IMR-90 (cell line): ENCODE measurements at regions not wholly inside any gene's neighbourhood (a gene's known extent, or its start where the extent isn't known, plus 50 kb on each side); places are given as distances from the start of the nearest gene placed in this dataset.
A peak's percentile ranks its signal among the peaks of the same experiment; 100 is the strongest.

Source experiments
- ATAC-seq: fragments of 200-7000 bp; cut with Tn5 transposase; 2 replicates; pipeline ENCODE4 v1.9.1; 2020; ENCODE audit warnings: low read depth, mild to moderate bottlenecking, moderate library complexity
- BruUV-seq: library from RNA; stranded (reverse); fragments of 400-500 nt; replicated peaks from 2 replicates; lab custom pipeline; 2021; lab: Mats Ljungman, UMichigan
- CTCF ChIA-PET: fragments of 300-600 bp; formaldehyde crosslinking; extraction: SDS; loops from one replicate; lab custom pipeline; 2021; ENCODE audit warnings: antibody characterized with exemption; lab: Yijun Ruan, JAX
- POLR2A ChIA-PET: fragments of 300-600 bp; sonication (Branson Sonifier 250); formaldehyde crosslinking; loops from one replicate; lab custom pipeline; 2022; ENCODE audit warnings: antibody characterized with exemption; ENCODE audit not compliant: unreplicated experiment; lab: Charles Lee
- DNase-seq: peaks from one replicate; pipeline ENCODE4 v3.0.0; 2013
- H2AFZ ChIP-seq: replicated peaks from 2 replicates; pipeline ENCODE3; 2013; ENCODE audit warnings: low read length, mild to moderate bottlenecking; ENCODE audit not compliant: poor library complexity
- H2AK5ac ChIP-seq: 2 replicates; pipeline ENCODE4 v1.6.1; 2013; ENCODE audit warnings: low read depth, low read length, inconsistent platforms
- H2AK9ac ChIP-seq: replicated peaks from 2 replicates; pipeline ENCODE3; 2013; ENCODE audit warnings: mild to moderate bottlenecking, low read depth, low read length, moderate library complexity; ENCODE audit not compliant: poor library complexity
- H2BK120ac ChIP-seq: 2 replicates; pipeline ENCODE4 v1.6.1; 2013; ENCODE audit warnings: low read depth, low read length, inconsistent platforms
- H2BK15ac ChIP-seq: 3 replicates; pipeline ENCODE4 v1.6.1; 2013; ENCODE audit warnings: low read depth, low read length, inconsistent platforms
- H2BK20ac ChIP-seq: 2 replicates; pipeline ENCODE4 v1.6.1; 2013; ENCODE audit warnings: low read depth, mild to moderate bottlenecking, inconsistent platforms, low read length, moderate library complexity
- H2BK5ac ChIP-seq: 2 replicates; pipeline ENCODE4 v1.6.1; 2013; ENCODE audit warnings: mild to moderate bottlenecking, low read depth, low read length, inconsistent platforms; ENCODE audit not compliant: poor library complexity, severe bottlenecking
- H3K14ac ChIP-seq: replicated peaks from 2 replicates; pipeline ENCODE4 v1.6.1; 2013; ENCODE audit warnings: low read depth, low read length, inconsistent platforms
- H3K18ac ChIP-seq: 2 replicates; pipeline ENCODE4 v1.6.1; 2013; ENCODE audit warnings: low read depth, low read length, control low read depth
- H3K23ac ChIP-seq: 2 replicates; pipeline ENCODE4 v1.6.1; 2013; ENCODE audit warnings: low read depth, low read length, inconsistent platforms
- H3K27ac ChIP-seq: 2 replicates; pipeline ENCODE4 v1.5.1; 2013; ENCODE audit warnings: mild to moderate bottlenecking, control low read depth, low read length; ENCODE audit not compliant: insufficient read depth
- H3K27me3 ChIP-seq: 2 replicates; pipeline ENCODE4 v1.6.1; 2013; ENCODE audit warnings: low read length; ENCODE audit not compliant: control insufficient read depth, insufficient read depth
- H3K36me3 ChIP-seq: 2 replicates; pipeline ENCODE4 v1.6.1; 2013; ENCODE audit warnings: low read length, mixed read lengths; ENCODE audit not compliant: control insufficient read depth, insufficient read depth
- H3K4ac ChIP-seq: 2 replicates; pipeline ENCODE4 v1.6.1; 2013; ENCODE audit warnings: low read depth, low read length, inconsistent platforms
- H3K4me1 ChIP-seq: 2 replicates; pipeline ENCODE4 v1.6.1; 2013; ENCODE audit warnings: low read length, mixed read lengths; ENCODE audit not compliant: control insufficient read depth, insufficient read depth
- H3K4me2 ChIP-seq: 2 replicates; pipeline ENCODE4 v1.6.1; 2013; ENCODE audit warnings: low read depth, mild to moderate bottlenecking, control low read depth, low read length, moderate library complexity
- H3K4me3 ChIP-seq: 2 replicates; pipeline ENCODE4 v1.5.1; 2013; ENCODE audit warnings: low read depth, mild to moderate bottlenecking, control low read depth, low read length, moderate library complexity; ENCODE audit not compliant: insufficient read depth
- H3K56ac ChIP-seq: 2 replicates; pipeline ENCODE4 v1.6.1; 2013; ENCODE audit warnings: low read length, inconsistent platforms; ENCODE audit not compliant: insufficient read depth; ENCODE audit errors: extremely low read depth
- H3K79me1 ChIP-seq, 2 experiments: 2 replicates each; pipeline ENCODE4 v1.6.1; 2013; ENCODE audit warnings: low read length in 2 of 2, inconsistent platforms in 1 of 2, low read depth in 1 of 2
- H3K9ac ChIP-seq: 2 replicates; pipeline ENCODE4 v1.6.1; 2013; ENCODE audit warnings: low read depth, low read length, control low read depth
- H3K9me1 ChIP-seq: 2 replicates; pipeline ENCODE4 v1.6.1; 2013; ENCODE audit warnings: low read length, inconsistent platforms; ENCODE audit not compliant: insufficient read depth
- H3K9me3 ChIP-seq: 2 replicates; pipeline ENCODE4 v1.6.1; 2013; ENCODE audit warnings: low read length; ENCODE audit not compliant: control insufficient read depth, insufficient read depth
- H4K20me1 ChIP-seq: 2 replicates; pipeline ENCODE4 v1.6.1; 2013; ENCODE audit warnings: low read length, inconsistent platforms; ENCODE audit not compliant: insufficient read depth
- H4K5ac ChIP-seq: 2 replicates; pipeline ENCODE4 v1.6.1; 2013; ENCODE audit warnings: mild to moderate bottlenecking, low read depth, low read length, control low read depth
- H4K8ac ChIP-seq, 2 experiments: 2 replicates each; pipeline ENCODE4 v1.6.1; 2013; ENCODE audit warnings: low read depth in 2 of 2, low read length in 2 of 2, control low read depth in 1 of 2, inconsistent platforms in 1 of 2
- H4K91ac ChIP-seq: 2 replicates; pipeline ENCODE4 v1.6.1; 2013; ENCODE audit warnings: low read depth, low read length, inconsistent platforms; ENCODE audit not compliant: insufficient read depth
- BHLHE40 ChIP-seq: fragments of 150-350 bp; IDR thresholded peaks from 2 replicates; pipeline ENCODE4 v1.6.1; 2016; ENCODE audit warnings: mild to moderate bottlenecking, low read depth, low read length
- CEBPB ChIP-seq: IDR thresholded peaks from 2 replicates; pipeline ENCODE4 v1.6.1; 2012; ENCODE audit warnings: low read depth, low read length, improper control_type of control experiment
- CHD1 ChIP-seq: IDR thresholded peaks from 2 replicates; pipeline ENCODE4 v1.6.1; 2012; ENCODE audit warnings: low read depth, low read length, improper control_type of control experiment
- FOS ChIP-seq: fragments of 150-350 bp; IDR thresholded peaks from 2 replicates; pipeline ENCODE4 v1.6.1; 2016; ENCODE audit warnings: low read depth, low read length
- MAFK ChIP-seq: IDR thresholded peaks from 2 replicates; pipeline ENCODE4 v1.6.1; 2012; ENCODE audit warnings: low read depth, low read length, improper control_type of control experiment
- MAZ ChIP-seq: IDR thresholded peaks from 2 replicates; pipeline ENCODE4 v1.6.1; 2012; ENCODE audit warnings: low read depth, mild to moderate bottlenecking, low read length, improper control_type of control experiment, moderate library complexity, borderline replicate concordance
- MXI1 ChIP-seq: IDR thresholded peaks from 2 replicates; pipeline ENCODE4 v1.6.1; 2012; ENCODE audit warnings: low read depth, mild to moderate bottlenecking, low read length, moderate library complexity, borderline replicate concordance
- NFE2L2 ChIP-seq: fragments of 150-350 bp; IDR thresholded peaks from 2 replicates; pipeline ENCODE4 v1.6.1; 2016; ENCODE audit warnings: low read depth, mild to moderate bottlenecking, low read length
- POLR2A ChIP-seq: IDR thresholded peaks from 2 replicates; pipeline ENCODE4 v1.6.1; 2012; ENCODE audit warnings: mild to moderate bottlenecking, low read depth, low read length
- RAD21 ChIP-seq: IDR thresholded peaks from 2 replicates; pipeline ENCODE4 v1.6.1; 2012; ENCODE audit warnings: low read length, improper control_type of control experiment
- RCOR1 ChIP-seq: IDR thresholded peaks from 2 replicates; pipeline ENCODE4 v1.6.1; 2012; ENCODE audit warnings: mild to moderate bottlenecking, low read length, improper control_type of control experiment; ENCODE audit not compliant: insufficient replicate concordance
- RFX5 ChIP-seq: IDR thresholded peaks from 2 replicates; pipeline ENCODE4 v1.8.0; 2012; ENCODE audit warnings: low read depth, mild to moderate bottlenecking, low read length, moderate library complexity
- SMC3 ChIP-seq: fragments of 150-350 bp; IDR thresholded peaks from 2 replicates; pipeline ENCODE4 v1.6.1; 2016; ENCODE audit warnings: low read depth, mild to moderate bottlenecking, antibody characterized with exemption, low read length, moderate library complexity
- WGBS, 2 experiments: methylation state at CpG; one replicate each; pipeline versions ENCODE4 v1.1.5 to v1.1.7; 2013; ENCODE audit warnings: missing lambda C conversion rate in 2 of 2; ENCODE audit not compliant: insufficient read length in 1 of 2; ENCODE audit errors: extremely low coverage in 2 of 2; 5-methylcytosine and 5-hydroxymethylcytosine counted together
- dilution Hi-C: fragments of 300-500 bp; cut with HindIII; formaldehyde crosslinking; loops from one replicate; pipeline ENCODE4 v1.14.3; 2018; ENCODE audit warnings: low sequenced_read_pairs; ENCODE audit not compliant: unreplicated experiment
- in situ Hi-C: fragments of 300-500 bp; cut with MboI; formaldehyde crosslinking; loops from 3 replicates; pipeline ENCODE4 v1.14.3; 2019; ENCODE audit warnings: low sequenced_read_pairs, inconsistent platforms, mixed read lengths
- intact Hi-C: fragments of 100-400 bp; cut with micrococcal nuclease; formaldehyde crosslinking; loops from 2 replicates; pipeline ENCODE4 v1.10.0; 2022
- TF ChIP-seq, protein P1 (sequence below): fragments of 150-350 bp; IDR thresholded peaks from 2 replicates; pipeline ENCODE4 v1.6.1; 2017; ENCODE audit warnings: mild to moderate bottlenecking, antibody characterized with exemption, low read length, low read depth
- TF ChIP-seq, protein P2 (sequence below): conservative IDR thresholded peaks from 2 replicates; pipeline ENCODE4 v1.5.1; 2012; ENCODE audit warnings: mild to moderate bottlenecking, low read depth, low read length, improper control_type of control experiment
- TF ChIP-seq, protein P3 (sequence below): fragments of 150-350 bp; IDR thresholded peaks from 2 replicates; pipeline ENCODE4 v1.6.1; 2016; ENCODE audit warnings: low read depth, mild to moderate bottlenecking, low read length, moderate library complexity, borderline replicate concordance

DNA sequence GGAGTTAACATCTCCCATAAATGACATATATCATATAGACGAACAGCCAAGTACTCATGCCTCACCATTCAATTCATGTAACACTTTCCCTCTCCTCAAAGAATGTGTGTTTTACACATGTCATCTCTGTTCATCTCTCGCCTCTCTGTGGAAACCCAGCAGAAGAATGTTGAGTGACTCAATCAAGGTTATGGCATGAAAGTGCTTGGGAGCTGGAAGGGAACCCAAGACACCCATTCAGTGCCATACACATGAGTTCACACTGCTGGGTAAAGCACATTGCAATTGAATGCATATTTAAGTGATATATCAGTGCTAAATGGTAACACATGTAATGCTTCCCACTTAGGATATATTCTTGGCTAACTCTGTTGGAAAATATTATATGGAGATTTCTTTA is 322.9 kb downstream of the PTEN start:
- dilution Hi-C loops: no loop called here
- intact Hi-C loops: no loop called here

More for the DNA sequence above, 322.9 kb downstream of the PTEN start:
- Histone ChIP-seq H3K23ac (no peak overlapping the region), H2BK120ac (no peak overlapping the region), H3K9ac (no peak overlapping the region), H3K56ac (no peak overlapping the region), H3K4me1 (peaks cover 4% of the 10 kb centered on the region), H3K4me3 (no peak overlapping the region), H2AK5ac (no peak overlapping the region), H3K79me1 (no peaks in the 10 kb centered on the region), H3K9me1 (no peaks in the 10 kb centered on the region), H2AK9ac (no peak overlapping the region), H2AFZ (no peak overlapping the region), H4K5ac (no peak overlapping the region), H4K8ac (no peak overlapping the region), H3K14ac (no peak overlapping the region), H3K9me3 (no peaks in the 10 kb centered on the region), H2BK15ac (no peak overlapping the region), H2BK20ac (no peak overlapping the region), H4K91ac (no peak overlapping the region), H3K27me3 (no peaks in the 10 kb centered on the region), H3K27ac (no peak overlapping the region), H3K4me2 (peak overlapping the region; percentile 32; the same call in 1 of the 2 replicates), H2BK5ac (no peak overlapping the region), H4K20me1 (no peaks in the 10 kb centered on the region), H3K36me3 (no peaks in the 10 kb centered on the region), H3K4ac (no peak overlapping the region), H3K18ac (no peak overlapping the region)
- no CpG with 5 or more reads among the region's 2 CpGs for WGBS, 2 experiments
- peak; percentile 81 for ATAC-seq
- no peak for TF ChIP-seq MAZ
- peak; percentile 44 for TF ChIP-seq RCOR1
- TF ChIP-seq, protein P1, sequence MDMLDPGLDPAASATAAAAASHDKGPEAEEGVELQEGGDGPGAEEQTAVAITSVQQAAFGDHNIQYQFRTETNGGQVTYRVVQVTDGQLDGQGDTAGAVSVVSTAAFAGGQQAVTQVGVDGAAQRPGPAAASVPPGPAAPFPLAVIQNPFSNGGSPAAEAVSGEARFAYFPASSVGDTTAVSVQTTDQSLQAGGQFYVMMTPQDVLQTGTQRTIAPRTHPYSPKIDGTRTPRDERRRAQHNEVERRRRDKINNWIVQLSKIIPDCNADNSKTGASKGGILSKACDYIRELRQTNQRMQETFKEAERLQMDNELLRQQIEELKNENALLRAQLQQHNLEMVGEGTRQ: no peak
- no peak for TF ChIP-seq NFE2L2
- TF ChIP-seq RAD21: no peak
- no peak for TF ChIP-seq RFX5
- peak; percentile 23; the same call in 1 of the 2 replicates for TF ChIP-seq BHLHE40
- TF ChIP-seq CHD1: no peak
- TF ChIP-seq, protein P2, sequence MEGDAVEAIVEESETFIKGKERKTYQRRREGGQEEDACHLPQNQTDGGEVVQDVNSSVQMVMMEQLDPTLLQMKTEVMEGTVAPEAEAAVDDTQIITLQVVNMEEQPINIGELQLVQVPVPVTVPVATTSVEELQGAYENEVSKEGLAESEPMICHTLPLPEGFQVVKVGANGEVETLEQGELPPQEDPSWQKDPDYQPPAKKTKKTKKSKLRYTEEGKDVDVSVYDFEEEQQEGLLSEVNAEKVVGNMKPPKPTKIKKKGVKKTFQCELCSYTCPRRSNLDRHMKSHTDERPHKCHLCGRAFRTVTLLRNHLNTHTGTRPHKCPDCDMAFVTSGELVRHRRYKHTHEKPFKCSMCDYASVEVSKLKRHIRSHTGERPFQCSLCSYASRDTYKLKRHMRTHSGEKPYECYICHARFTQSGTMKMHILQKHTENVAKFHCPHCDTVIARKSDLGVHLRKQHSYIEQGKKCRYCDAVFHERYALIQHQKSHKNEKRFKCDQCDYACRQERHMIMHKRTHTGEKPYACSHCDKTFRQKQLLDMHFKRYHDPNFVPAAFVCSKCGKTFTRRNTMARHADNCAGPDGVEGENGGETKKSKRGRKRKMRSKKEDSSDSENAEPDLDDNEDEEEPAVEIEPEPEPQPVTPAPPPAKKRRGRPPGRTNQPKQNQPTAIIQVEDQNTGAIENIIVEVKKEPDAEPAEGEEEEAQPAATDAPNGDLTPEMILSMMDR: no peak
- TF ChIP-seq, protein P3, sequence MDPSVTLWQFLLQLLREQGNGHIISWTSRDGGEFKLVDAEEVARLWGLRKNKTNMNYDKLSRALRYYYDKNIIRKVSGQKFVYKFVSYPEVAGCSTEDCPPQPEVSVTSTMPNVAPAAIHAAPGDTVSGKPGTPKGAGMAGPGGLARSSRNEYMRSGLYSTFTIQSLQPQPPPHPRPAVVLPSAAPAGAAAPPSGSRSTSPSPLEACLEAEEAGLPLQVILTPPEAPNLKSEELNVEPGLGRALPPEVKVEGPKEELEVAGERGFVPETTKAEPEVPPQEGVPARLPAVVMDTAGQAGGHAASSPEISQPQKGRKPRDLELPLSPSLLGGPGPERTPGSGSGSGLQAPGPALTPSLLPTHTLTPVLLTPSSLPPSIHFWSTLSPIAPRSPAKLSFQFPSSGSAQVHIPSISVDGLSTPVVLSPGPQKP: no peak
- TF ChIP-seq FOS: no peak
- TF ChIP-seq MXI1: peak; percentile 28; the same call in 1 of the 2 replicates
- TF ChIP-seq SMC3: no peak; the same call in 1 of the 2 replicates
- no peak for TF ChIP-seq POLR2A
- no peak for TF ChIP-seq MAFK
- TF ChIP-seq CEBPB: peak; percentile 53; the same call in 1 of the 2 replicates
- DNase-seq: peak; percentile 87
- BruUV-seq: no TSS peak
- in situ Hi-C loops: no loop called here
- POLR2A ChIA-PET: no interaction called here
- CTCF ChIA-PET: no interaction called here
